Peyer's patch (tissue), 4 donors: ENCODE measurements at regions not wholly inside any gene's neighbourhood (a gene's known extent, or its start where the extent isn't known, plus 50 kb on each side); places are given as distances from the start of the nearest gene placed in this dataset.

Experiments
- POLR2A ChIP-seq, 2 donors: fragments of 450-650 bp; IDR thresholded peaks; one replicate each; pipeline ENCODE4 v1.5.1; 2017; ENCODE audit warnings: antibody characterized with exemption in 2 of 2, mild to moderate bottlenecking in 2 of 2, moderate library complexity in 2 of 2
- TF ChIP-seq, protein P1 (sequence below), 6 experiments: fragments of 450-650 bp in 4 of 6; fragments of 200-600 bp in 2 of 6; sonication (generic) in 1 of 6; IDR thresholded peaks; one replicate each; pipeline ENCODE4 v1.5.1; 2017 to 2019; ENCODE audit warnings: antibody characterized with exemption in 6 of 6, mild to moderate bottlenecking in 3 of 6, moderate library complexity in 1 of 6

DNA sequence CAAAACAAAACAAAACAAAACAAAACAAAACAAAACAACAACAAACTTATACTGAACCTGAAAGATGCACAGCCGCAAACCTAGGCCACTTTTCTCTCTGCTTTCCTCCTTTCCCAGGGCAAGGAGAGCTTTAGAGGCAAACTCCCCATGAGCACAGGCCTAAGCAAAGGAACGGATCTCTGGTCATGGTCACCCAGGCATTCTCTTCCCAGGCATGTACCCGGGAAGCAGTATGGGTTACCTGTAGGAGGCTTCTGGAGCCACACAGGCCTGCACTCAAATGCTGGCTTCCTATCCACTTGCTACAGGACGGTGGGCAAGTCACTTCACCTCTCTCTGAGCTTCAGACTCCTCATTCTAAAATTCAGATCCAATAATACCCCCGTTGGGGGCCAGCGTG lies 171.8 kb downstream of the SMAD6 start:
- TF ChIP-seq, protein P1, sequence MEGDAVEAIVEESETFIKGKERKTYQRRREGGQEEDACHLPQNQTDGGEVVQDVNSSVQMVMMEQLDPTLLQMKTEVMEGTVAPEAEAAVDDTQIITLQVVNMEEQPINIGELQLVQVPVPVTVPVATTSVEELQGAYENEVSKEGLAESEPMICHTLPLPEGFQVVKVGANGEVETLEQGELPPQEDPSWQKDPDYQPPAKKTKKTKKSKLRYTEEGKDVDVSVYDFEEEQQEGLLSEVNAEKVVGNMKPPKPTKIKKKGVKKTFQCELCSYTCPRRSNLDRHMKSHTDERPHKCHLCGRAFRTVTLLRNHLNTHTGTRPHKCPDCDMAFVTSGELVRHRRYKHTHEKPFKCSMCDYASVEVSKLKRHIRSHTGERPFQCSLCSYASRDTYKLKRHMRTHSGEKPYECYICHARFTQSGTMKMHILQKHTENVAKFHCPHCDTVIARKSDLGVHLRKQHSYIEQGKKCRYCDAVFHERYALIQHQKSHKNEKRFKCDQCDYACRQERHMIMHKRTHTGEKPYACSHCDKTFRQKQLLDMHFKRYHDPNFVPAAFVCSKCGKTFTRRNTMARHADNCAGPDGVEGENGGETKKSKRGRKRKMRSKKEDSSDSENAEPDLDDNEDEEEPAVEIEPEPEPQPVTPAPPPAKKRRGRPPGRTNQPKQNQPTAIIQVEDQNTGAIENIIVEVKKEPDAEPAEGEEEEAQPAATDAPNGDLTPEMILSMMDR (IDR thresholded peaks at IDR 0.05), result no peak
- no peak for TF ChIP-seq POLR2A (IDR thresholded peaks at IDR 0.05)
